WERI-Rb-1 (cell line): ENCODE measurements at regions not wholly inside any gene's neighbourhood (a gene's known extent, or its start where the extent isn't known, plus 50 kb on each side); places are given as distances from the start of the nearest gene placed in this dataset.
A peak's percentile ranks its signal among the peaks of the same experiment; 100 is the strongest.
"Not testable (repeated sequence)": the region's sequence is repeated elsewhere in the genome, so short reads cannot be mapped to it uniquely, and the experiment has no call there.

Experiments used
- DNase-seq: peaks from one replicate; pipeline ENCODE4 v3.0.0-alpha.2; 2020
- H3K27ac ChIP-seq: fragments of 250-450 bp; sonication (Bioruptor Pico); 2 replicates; pipeline ENCODE4 v1.5.1; 2020; ENCODE audit warnings: mild to moderate bottlenecking, moderate library complexity
- H3K27me3 ChIP-seq: fragments of 250-450 bp; sonication (Bioruptor Pico); 2 replicates; pipeline ENCODE4 v1.5.1; 2021; ENCODE audit warnings: mild to moderate bottlenecking, low read depth, moderate library complexity; ENCODE audit not compliant: insufficient read depth, severe bottlenecking
- H3K36me3 ChIP-seq: fragments of 250-450 bp; sonication (Bioruptor Pico); 2 replicates; pipeline ENCODE4 v1.5.1; 2020; ENCODE audit warnings: mild to moderate bottlenecking, moderate library complexity
- H3K4me3 ChIP-seq: 2 replicates; pipeline ENCODE4 v1.5.1; 2011; ENCODE audit warnings: low read depth, mild to moderate bottlenecking, control low read depth, low read length
- H3K9me3 ChIP-seq: fragments of 250-450 bp; sonication (Bioruptor Pico); 2 replicates; pipeline ENCODE4 v1.5.1; 2021; ENCODE audit warnings: mild to moderate bottlenecking, moderate library complexity; ENCODE audit not compliant: severe bottlenecking
- TF ChIP-seq, protein P1 (sequence below): IDR thresholded peaks from 2 replicates; pipeline ENCODE4 v1.5.1; 2011; ENCODE audit warnings: low read depth, mild to moderate bottlenecking, control low read depth, inconsistent platforms, low read length

DNA sequence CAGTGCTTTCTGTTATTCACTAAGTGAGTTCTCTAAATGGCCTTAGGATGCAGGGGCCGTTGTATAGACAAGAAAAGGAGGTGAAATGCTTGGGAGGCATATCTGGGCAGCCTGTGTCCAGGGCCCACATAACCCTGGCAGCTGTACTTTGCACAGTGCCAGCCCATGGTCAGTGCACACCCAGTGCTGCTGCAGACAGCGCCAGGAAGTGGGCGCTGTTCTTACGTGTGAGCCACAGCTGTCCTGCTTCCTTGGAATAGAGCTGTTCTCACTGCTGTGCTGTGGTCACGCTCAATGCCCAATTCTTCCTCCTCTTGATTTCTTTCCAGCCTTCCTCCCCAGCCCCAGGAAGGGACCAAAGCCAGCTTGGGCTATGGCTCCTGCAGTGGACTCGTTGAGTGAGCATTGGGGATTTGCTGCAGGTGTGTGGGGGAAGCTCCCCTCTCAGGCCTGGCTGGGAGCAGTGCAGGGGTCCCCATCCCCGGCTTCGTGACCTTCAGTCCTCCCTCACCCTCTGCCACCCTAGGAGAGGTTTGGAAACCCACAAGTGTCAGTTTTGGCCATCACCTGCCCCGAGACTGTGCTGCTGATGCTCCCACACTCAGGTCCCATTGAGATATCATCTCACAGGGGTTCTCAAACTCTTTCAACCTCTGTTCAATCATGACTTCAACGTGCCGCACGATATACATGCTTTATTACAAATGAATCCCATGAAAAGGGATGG, 246.8 kb upstream of the EXOC2 start:
- Histone ChIP-seq H3K9me3 (peaks cover 20% of the 10 kb centered on the region), H3K27me3 (no peaks in the 10 kb centered on the region), H3K36me3 (no peaks in the 10 kb centered on the region), H3K4me3 (no peak overlapping the region), H3K27ac (no peak overlapping the region)
- DNase-seq: no peak
- TF ChIP-seq, protein P1, sequence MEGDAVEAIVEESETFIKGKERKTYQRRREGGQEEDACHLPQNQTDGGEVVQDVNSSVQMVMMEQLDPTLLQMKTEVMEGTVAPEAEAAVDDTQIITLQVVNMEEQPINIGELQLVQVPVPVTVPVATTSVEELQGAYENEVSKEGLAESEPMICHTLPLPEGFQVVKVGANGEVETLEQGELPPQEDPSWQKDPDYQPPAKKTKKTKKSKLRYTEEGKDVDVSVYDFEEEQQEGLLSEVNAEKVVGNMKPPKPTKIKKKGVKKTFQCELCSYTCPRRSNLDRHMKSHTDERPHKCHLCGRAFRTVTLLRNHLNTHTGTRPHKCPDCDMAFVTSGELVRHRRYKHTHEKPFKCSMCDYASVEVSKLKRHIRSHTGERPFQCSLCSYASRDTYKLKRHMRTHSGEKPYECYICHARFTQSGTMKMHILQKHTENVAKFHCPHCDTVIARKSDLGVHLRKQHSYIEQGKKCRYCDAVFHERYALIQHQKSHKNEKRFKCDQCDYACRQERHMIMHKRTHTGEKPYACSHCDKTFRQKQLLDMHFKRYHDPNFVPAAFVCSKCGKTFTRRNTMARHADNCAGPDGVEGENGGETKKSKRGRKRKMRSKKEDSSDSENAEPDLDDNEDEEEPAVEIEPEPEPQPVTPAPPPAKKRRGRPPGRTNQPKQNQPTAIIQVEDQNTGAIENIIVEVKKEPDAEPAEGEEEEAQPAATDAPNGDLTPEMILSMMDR: peak; percentile 39; the same call in 1 of the 2 replicates

DNA sequence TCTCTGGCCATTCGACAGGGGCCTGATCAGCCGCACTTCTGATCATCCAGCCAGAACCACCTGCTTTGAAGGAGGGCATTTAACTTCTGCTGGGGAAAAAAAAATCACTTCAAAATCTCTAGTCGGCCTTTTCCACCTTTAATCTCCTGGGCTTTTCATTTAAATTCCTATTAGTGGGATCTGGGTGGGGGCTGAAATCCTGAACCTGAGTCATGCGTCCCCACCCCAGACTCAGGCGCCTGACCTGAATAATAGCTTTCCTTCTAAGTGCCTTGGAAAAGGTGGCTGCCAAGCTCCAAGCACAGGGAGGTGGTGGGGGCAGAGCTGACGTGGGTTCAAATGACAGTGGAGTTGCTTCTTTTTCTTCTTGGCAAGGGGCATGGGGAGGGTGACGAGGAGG, 246.0 kb upstream of the EXOC2 start:
- peaks cover 12% of the 10 kb centered on the region for H3K9me3 ChIP-seq
- peak; percentile 65 for DNase-seq
- no peak overlapping the region for H3K27ac ChIP-seq
- no peak overlapping the region for H3K4me3 ChIP-seq
- no peaks in the 10 kb centered on the region for H3K27me3 ChIP-seq
- TF ChIP-seq, protein P1: no peak
- no peaks in the 10 kb centered on the region for H3K36me3 ChIP-seq

DNA sequence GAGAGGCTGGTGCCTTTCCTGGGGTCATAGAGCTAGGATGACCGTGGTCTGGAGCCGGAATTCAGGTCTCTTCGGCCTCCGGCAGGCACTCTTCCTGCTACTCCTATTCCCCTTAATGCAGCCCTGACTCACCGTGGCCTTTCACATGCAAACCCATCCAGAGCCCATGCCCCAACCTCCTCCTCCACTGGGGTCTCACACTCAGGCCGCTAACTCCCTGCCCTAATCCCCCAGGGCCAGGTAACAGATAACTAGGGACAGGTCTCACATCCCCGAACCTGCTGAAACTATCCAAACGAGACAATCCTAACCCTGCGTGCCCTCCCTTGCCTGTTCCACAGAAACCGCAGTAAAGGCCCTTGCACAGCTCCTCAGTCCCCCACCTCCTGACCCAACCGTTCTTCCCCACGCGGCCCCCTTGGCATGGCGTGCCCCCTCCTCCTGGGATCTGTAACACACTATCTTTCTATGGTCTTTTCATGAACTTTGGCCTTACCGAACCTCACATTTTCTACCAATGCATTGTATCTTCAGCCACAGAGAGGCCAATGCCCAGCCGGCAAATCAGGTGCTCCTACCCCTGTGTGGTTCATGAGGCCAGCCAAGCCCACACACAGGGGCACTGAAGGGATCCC, 245.4 kb upstream of the EXOC2 start:
- TF ChIP-seq, protein P1: no peak
- H3K27ac ChIP-seq: no peak overlapping the region
- no peak overlapping the region for H3K4me3 ChIP-seq
- peaks cover 7% of the 10 kb centered on the region for H3K9me3 ChIP-seq
- no peak for DNase-seq
- no peaks in the 10 kb centered on the region for H3K36me3 ChIP-seq
- no peaks in the 10 kb centered on the region for H3K27me3 ChIP-seq

DNA sequence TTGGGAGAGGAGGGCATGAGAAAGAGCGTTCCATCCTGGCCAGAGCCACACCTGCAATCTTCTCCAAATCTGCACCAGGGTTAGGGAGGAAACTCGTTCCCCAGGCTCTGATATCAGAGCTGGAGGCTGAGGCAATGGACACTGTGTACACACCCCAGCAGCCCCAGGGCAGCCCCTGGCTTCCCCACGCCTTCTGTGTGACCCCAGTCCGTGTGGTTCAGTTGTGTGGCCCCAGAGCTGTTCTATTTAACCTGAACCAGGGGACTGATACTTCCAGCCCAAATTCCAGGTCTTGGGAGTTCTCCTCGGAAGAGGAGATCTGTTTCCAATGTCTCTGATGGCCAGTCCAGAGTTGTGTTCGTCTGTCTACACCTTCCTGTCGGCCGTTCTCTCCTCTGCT, 242.6 kb upstream of the EXOC2 start:
- Histone ChIP-seq H3K4me3 (no peak overlapping the region), H3K36me3 (no peaks in the 10 kb centered on the region), H3K9me3 (no peaks in the 10 kb centered on the region), H3K27me3 (no peaks in the 10 kb centered on the region), H3K27ac (no peak overlapping the region)
- DNase-seq: no peak
- TF ChIP-seq, protein P1: no peak

DNA sequence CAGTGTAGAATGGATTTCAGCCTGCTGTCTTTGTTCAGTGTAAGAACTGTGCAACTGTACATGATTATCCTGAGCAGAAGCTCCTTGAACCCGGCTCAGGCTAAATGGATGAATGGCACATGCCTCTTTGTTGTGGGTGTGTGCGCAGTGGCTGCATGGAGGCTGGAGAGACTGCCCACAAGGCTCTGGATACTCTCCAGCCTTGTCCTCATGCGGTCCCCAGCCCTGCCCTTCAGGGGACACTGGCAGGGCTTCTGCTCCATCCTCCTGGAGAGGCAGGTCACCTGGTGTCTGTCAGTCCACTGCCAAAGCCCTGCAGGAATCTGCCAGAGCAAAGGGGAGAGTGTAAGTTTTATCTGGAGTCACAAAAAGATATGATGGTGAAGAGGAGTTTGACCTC, 241.7 kb upstream of the EXOC2 start:
- DNase-seq: no peak
- H3K27ac ChIP-seq: no peak overlapping the region
- no peaks in the 10 kb centered on the region for H3K27me3 ChIP-seq
- TF ChIP-seq, protein P1: no peak
- H3K9me3 ChIP-seq: no peaks in the 10 kb centered on the region
- H3K4me3 ChIP-seq: no peak overlapping the region
- no peaks in the 10 kb centered on the region for H3K36me3 ChIP-seq

DNA sequence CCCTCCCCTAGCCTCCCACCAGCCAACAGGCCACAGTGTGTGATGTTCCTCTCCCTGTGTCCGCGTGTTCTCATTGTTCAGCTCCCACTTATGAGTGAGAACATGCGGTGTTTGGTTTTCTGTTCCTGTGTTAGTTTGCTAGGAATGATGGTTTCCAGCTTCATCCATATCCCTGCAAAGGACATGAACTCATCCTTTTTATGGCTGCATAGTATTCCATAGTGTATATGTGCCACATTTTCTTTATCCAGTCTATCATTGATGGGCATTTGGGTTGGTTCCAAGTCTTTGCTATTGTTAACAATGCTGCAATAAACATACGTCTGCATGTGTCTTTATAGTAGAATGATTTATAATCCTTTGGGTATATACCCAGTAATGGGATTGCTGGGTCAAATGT, 239.0 kb upstream of the EXOC2 start:
- H3K27ac ChIP-seq, H3K27me3 ChIP-seq, H3K36me3 ChIP-seq, H3K9me3 ChIP-seq, DNase-seq, H3K4me3 ChIP-seq: not testable (repeated sequence)
